SKM-1 (cell line): ENCODE measurements at regions not wholly inside any gene's neighbourhood (a gene's known extent, or its start where the extent isn't known, plus 50 kb on each side); places are given as distances from the start of the nearest gene placed in this dataset.

ENCODE experiments used
- DNase-seq: peaks from one replicate; lab custom pipeline; 2025; ENCODE audit not compliant: unreplicated experiment; lab: John Stamatoyannopoulos, UW

DNA sequence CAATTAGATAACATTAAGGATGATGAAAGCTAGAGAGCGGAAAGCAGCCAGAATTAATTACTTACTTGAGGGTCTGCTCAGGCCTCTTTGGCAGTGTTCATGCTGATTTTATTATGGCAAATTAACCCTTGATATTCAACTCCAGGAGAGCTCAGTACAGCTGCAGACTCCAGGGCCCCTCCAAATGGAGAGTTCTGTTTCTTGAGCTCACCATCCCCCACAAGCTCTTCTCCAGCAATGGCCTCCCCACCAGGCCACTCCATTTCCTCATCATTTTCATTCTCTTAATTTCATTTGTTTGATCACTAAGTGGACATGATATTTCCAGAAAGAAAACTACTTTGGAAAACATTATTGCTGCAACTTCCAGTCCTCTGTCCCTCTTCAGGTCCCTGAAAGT is 513.3 kb upstream of the NOX3 start:
- DNase-seq, result no peak

DNA sequence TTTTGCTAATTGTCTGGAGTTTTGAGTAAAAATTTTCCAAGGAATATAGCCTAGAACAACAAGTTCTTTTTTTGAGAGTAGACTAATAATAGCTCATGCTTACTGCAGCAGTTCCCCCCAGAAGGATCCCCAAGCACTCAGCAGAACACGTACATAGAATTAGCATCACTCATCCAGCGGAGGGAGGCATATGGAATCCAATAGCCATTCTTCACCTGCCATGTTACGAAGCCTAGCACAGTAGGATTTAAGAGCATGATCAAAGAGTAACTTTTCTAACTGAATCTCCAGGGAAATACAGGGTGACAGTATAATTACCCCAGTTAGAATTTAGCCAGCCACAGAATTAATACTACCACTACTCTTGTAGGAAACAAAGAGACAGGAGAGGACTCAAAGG is 511.7 kb upstream of the NOX3 start:
- DNase-seq, result no peak

DNA sequence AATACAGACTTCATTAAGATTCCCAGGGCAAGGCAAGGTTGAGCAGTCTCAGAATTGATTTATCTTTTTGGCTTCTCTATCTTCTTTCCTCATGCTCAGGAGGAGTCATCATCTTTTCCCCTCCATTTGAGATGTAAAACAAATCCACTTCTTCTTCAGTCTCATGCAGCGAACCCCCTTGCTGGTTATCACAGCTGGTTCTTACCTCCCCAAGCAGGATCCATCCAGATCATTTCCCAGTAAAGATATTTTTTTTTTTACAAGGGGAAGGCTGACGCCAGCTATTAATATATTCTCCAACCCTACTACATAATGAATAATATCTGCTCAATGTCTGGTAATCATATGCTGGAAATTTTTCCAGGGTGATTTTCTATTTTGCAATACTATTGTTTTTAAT is 508.9 kb upstream of the NOX3 start:
- DNase-seq, result no peak

DNA sequence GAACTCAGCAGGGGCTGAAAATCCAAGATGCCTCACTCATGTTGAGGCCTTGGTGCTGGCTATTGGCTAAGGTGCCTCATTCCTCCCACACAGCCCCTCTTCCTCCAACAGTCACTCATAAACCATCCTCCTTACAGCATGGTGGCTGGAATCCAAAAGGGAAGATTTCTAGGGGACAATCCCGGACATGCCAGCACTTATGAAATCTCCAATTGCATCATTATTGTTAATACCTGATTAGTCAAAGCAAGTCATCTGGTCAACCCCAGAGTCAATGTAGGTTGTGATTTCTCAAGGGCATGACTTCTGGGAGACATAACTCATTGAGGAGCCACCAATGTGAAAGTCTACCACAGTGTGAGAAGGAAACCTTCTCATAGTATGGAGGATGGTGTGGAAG is 506.6 kb upstream of the NOX3 start:
- no peak for DNase-seq

DNA sequence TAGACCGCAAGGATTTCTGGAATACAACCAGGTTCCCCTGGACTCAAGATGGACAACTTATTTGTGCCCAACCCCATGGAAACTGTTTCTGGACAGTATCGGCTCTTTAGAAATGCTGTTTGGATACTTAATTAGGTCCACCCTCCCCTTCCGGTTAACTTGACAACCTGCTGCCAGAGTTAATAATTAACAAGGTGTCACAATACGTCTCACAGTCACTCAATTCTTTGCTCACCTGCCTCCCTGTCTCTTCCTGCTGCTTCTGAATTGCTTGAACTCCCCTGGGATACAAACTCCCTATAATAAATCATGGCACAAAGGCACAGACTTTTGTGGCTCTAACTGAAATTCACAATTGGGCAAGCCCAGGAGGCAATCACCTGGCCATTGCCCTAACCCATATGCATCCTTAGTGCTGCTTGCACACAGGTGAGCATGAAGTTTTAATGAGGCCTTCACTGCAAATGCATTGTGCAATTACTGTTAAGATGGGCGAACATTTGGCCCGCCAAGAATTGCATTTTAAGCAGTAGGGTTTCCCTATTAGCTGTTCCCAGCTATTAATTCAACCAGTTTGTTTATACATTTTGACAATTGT is 504.4 kb upstream of the NOX3 start:
- no peak for DNase-seq

DNA sequence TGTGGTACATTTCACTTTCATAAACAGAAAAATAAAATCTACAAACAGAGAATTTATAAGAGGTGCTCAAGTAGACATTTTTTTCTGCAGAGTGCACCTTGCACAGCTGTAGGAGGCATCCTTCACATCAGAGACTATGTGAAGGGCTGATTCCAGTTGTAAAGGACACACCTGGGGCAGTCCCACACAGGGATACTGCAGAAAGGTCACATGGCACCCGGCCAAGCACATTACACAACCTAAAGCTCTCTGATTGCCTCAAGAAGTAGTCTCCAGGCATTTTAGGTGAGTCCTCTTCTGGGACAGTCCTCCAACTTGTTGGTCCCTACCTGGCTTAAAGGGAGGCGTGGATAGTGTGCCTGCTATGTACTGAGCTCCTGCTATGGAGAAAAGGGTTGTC is 502.9 kb upstream of the NOX3 start:
- no peak for DNase-seq

DNA sequence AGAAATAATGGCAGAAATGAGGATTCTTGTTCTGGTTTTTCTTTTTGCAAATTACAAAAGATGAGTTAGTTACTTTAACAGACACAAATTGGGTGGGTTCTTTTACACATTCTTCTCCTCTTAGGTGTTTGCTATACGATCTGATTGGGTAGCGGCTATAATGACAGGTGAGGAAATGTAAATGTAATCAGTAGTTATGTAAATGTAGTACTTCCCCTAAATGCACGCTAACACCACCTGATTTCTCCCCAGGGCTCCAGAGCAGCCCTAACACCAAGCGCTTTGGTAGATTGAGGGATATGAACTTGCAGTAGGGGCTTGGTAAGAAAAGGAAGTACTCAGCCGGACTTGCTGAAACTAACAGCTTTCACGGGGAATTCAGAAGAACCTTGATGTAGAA is 499.4 kb upstream of the NOX3 start:
- DNase-seq, result no peak

DNA sequence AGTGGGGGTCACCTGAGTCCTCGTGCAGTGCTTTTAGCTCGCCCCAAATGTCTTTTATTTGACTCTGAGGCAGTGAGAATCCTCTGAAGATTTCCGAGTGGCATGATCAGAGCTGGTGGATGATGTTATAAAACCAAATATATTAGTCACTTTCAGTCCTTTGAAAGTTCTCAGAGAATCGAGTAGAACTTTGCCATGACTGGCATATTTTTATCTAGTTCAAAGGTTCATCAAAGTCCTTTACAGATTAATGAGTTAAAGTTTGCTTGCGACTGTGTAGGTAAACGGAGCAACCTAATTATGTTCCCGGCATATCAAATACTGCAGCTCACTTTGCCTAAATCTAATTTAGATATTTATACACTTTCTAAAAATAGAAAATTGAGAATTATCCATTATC is 498.5 kb upstream of the NOX3 start:
- DNase-seq, result no peak

DNA sequence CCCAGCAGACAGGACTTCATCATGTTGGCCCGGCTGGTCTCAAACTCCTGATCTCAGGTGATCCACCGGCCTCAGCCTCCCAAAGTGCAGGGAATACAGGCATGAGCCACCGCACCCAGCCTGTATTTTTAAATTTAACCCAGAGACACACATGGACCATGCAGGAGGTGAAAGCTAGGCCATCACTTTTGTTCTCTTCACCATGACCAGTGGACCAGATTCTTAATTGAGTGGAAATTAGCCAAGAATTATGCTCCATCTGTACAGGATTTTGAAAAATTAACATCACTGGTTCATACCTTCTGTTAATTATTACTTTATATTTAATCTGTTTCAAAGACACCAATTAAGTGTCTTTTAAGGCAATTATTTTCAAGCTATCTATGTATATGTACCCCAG is 493.6 kb upstream of the NOX3 start:
- no peak for DNase-seq

DNA sequence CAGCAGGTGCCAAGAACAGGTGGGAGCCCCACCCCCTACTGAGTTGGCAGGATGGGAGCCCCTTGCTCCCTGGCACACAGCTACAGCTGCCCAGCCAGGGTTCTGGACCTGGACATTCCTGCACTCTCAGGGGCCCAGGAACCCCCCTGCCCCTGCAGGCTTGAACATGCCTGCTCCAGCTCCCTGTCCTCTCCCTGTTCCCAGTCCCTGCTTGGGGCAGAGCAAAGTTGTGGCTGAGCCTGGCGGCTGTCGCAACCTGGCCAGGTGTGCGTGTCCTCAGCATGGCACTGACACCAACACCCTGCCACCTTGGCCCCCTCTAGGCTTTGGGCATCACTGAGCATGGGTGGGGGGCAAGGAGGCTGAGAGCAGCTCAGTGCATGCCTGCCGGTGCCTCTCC is 491.2 kb upstream of the NOX3 start:
- no peak for DNase-seq

DNA sequence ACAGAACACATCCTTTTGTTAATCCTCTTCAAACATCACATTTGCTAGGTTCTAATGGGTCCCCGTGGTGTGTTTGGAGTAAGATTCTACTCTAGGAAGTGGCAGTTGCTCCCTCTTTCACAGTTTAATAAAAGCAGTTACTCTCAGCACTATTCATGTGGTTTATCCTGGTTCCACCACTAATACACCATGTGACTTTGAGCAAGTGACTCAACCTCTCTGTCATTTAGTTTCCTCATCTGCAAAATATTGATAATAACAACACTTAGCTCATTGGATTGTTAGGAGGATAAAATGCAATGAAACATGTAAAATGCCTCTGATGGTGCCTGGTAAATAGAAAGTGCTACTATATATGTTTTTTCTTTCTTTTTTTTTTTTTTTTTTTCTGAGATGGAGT is 488.0 kb upstream of the NOX3 start:
- DNase-seq, result no peak

DNA sequence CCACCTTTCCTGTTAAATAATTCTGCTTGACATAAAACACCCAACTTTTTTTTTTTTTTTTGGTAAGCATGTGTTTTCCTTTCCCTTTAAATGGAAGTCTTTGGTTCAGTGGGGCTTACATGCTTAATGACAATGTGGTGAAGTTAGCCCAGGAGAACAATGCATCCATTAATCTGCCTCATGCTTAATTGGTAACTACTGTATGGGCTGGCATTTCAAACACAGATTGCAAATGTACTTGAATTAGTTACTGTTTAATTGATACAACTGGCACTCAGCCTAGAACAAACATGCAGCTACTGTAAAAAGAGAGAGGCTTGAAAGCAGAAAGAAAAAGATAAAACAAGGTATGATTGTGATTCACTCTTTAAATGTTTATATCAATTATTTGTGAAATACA is 483.6 kb upstream of the NOX3 start:
- no peak for DNase-seq

DNA sequence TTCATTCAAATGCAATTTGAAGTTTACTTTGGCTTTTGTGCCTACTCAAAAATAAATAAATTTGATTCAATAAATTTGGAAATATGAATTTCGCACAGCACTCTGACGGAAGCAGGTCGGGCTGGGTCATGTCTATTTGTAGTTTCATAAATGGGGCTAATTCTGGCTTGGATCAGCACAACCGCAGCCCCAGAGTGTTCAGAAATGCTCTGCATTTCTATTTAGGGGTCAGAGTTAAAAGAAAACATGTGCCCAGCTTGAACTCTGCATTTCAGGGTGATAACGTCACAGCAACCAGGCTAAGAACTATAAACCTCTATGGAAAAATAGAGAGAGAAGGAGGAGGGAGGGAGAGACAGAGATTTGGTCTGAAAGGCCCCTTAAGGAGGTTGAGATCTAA is 480.9 kb upstream of the NOX3 start:
- no peak for DNase-seq

DNA sequence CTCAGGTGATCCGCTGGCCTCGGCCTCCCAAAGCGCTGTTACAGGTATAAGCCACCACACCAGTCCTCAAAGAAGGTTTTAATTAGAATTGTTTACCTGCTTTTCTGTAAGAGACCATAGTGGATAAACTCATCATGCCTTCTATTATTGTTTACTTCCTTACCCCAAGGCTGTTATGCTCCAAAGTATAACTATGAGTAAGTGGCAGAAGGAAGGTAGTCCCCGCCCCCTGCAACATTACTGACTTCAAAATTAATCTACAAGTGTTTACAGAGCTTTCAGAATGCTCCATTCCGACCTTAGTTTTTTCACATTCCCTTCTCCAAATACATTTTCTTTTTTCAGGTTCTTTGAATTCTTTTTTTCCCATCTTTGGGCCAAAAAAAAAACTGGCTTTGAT is 480.5 kb upstream of the NOX3 start:
- no peak for DNase-seq

DNA sequence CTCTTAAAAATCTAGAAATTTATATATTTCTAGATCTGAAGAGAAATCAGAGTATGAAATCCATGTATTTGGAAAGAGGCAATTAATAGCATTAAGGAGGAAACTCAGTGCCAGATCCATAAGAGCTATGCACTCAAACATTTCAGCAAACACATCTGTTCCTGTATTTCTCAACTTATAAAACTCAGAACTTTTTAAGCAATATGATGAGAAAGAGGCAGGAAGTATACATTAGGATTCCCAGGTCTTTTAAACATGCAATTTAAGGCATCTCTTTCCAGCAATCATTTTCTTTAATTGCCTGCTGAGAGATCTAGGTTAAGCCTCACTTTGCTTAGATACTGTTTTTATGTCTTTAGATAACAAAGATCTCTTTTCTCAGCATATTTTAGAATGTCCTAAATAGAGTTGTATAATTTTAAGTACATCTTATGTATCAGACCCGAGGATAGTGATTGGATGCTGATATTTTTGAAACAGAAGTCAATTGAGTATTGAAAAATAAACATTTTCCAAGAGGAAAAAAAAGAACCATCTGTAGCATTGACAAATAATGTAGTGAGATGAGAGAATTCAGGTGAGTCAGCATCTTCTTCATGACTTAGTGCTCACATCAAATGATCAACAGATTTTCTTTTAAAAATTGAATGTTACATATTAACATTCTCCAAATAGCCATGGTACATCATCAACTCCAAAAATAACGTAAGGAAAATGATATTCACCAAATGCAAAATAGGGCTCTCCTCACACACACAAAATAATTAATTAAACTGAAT is 461.4 kb upstream of the NOX3 start:
- no peak for DNase-seq

DNA sequence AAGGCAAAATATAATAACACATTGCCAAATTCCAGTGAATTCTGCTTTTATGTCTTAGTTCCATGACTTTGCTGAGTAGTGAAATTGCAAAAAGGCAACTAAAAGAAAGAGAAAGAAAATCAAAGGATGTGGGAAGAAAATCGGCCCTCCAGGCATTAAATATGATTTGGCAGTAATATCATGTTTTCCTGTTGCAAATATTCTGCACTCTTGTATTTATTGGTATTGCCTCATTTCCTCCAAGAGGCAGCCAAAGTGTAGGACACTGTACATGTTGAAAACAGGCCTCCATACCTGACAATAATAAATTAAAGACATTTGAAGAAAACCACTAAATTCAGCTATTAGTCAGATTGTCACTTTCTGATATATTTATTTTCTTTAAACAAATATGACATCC is 460.0 kb upstream of the NOX3 start:
- no peak for DNase-seq

DNA sequence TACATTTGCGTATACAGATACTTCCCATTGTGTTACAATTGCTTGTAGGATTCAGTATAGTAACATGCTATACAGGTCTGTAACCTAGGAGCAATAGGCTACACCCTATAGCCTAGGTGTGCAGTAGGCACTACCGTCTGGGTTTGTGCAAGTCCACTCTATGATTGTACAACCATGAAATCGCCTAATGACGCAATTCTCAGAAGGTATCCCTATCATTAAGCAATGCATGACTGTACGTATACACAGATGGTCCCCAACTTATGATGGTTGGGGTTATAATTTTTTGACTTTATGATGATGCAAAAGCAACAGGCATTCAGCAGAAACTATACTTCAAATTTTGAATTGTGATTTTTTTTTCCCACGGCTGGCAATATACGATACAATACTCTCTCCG is 458.2 kb upstream of the NOX3 start:
- no peak for DNase-seq

DNA sequence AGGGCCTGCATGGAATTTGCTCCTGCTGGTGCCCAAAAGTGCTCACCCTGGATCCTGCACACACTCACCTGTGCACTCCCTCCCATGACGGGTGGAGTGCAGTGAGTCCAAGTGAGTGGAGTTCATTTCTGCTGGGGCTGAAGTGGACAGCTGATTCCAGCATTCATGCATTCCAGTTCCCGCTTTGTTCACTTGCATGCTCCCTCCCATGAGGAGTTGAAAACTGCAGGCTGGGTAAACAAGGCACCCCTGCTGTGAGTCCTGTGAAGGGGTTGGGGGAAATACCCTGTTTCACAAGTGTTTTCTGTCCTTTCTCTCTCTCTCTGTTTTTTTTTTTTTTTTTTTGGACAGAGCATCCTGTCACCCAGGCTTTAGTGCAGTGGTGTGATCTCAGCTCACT is 454.1 kb upstream of the NOX3 start:
- no peak for DNase-seq

DNA sequence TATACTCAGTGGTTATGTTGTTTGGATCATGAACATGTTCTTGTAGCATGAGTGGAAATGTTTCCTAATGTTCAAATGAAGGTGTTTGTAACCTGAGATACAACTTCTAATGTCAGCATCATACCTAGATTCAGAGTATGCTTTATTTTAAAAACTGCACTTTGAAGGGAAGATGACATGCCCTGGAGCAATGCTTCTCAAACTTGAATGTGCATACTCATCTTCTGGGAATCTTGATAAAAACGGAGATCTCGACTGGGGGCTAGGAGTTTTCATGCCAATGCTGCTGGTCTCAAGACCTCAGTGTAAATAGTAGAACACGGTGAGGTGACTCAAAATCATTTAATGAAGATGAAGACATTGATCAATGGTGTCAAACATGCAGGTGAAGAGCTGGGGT is 440.0 kb upstream of the NOX3 start:
- DNase-seq, result no peak

DNA sequence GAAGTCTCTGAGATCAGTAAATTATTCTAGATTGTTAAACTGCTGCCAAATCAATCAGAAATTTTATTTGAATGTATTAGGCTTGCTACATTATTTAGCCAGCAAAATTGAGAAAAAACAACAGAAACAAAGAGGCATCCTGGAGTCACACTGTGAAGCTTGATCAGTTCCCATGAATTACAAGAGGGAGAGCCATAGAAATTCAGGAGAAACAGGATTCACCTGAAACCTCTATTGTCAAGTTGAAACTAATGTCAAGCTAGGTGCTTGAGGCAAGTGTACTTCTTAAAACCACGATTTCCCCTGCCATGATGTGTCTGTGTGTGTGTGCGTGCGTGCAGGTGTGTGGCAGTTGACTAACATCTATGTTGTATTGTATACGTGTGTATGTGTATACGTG is 439.1 kb upstream of the NOX3 start:
- no peak for DNase-seq

DNA sequence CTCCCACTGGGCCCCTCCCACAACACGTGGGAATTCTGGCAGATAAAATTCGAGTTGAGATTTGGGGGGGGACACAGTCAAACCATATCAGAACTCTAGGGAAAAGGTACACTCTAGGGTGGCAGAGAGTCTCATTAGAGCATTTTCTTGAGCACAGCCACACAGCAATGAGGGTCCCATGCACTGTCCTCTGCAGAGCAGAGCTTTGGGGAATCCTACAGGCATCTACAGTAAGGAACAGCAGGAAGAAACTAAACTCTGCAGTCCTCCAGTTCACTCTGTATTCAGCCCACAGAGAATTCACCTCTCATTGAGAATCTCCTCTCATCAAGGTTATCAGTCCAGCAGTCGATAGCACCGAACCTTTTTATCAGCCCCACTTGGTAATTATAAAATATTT is 438.6 kb upstream of the NOX3 start:
- DNase-seq, result no peak

DNA sequence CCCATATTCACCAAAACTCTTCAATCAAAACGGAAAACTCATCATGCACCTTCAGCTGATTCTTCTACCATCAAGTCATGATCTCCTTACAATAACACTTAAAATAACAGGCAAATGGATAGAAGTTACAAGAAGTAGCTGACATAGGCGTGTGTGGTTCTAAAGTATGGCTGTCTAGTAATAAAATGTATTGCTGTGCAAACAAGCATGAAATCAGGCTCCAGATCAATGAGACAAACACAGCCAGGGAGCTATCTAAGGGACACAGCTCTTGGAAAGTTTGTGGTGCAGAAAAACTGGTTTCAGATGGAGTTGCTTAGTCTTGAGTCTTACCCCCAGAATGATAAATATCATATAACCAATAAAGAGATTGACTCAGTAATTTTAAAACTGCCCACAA is 434.8 kb upstream of the NOX3 start:
- DNase-seq, result no peak

DNA sequence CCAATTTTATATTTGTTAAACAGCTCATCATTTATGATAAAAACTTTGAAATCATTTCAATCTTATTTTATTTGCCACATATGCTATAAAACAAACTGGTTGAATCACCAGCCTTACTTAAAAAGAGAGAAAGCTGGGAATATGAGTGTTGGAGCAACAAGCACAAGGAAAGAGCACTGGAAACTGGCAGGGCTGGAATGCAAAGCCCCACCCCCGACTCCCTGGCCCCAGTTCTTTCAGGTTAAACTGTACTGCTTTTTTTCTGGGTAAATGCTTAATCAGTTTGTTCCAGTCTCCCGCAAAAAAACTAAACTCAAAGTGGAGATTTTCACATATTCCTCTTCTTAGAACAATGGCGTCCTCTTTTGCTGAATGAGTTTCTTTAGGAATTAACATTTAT is 433.8 kb upstream of the NOX3 start:
- no peak for DNase-seq
